GM18861 (cell line): ENCODE measurements at regions not wholly inside any gene's neighbourhood (a gene's known extent, or its start where the extent isn't known, plus 50 kb on each side); places are given as distances from the start of the nearest gene placed in this dataset.

Experiments used
- ATAC-seq: cut with Tn5 transposase; IDR thresholded peaks from one replicate; pipeline ENCODE4 v1.9.1; 2021; ENCODE audit not compliant: unreplicated experiment

- no peak for ATAC-seq
Measured at GRCh38 chr2:20523073-20523798, 76.4 kb downstream of the RHOB start.

- ATAC-seq, result no peak
Measured at GRCh38 chr2:20523799-20524187, 76.9 kb downstream of the RHOB start.

GRCh38 chr2:20524412-20525040 lies 77.7 kb downstream of the RHOB start:
- peak; percentile 51 for ATAC-seq

- ATAC-seq, result peak; percentile 90
Measured at GRCh38 chr2:20525041-20526035, 78.5 kb downstream of the RHOB start.

- no peak for ATAC-seq
Measured at GRCh38 chr2:20526160-20526559, 79.3 kb downstream of the RHOB start.

GRCh38 chr2:20526708-20527107 lies 79.8 kb downstream of the RHOB start:
- no peak for ATAC-seq

- no peak for ATAC-seq
Measured at GRCh38 chr2:20528713-20529112, 81.8 kb downstream of the RHOB start.

- no peak for ATAC-seq
Measured at GRCh38 chr2:20530520-20530919, 83.6 kb downstream of the RHOB start.

GRCh38 chr2:20531633-20532262 lies 84.9 kb downstream of the RHOB start:
- no peak for ATAC-seq

GRCh38 chr2:20532634-20533437 lies 86.0 kb downstream of the RHOB start:
- ATAC-seq, result no peak

GRCh38 chr2:20533993-20534622 lies 87.2 kb downstream of the RHOB start:
- ATAC-seq, result no peak

- ATAC-seq, result no peak
Measured at GRCh38 chr2:20534913-20535801, 88.3 kb downstream of the RHOB start.

GRCh38 chr2:20536619-20537422 lies 89.9 kb downstream of the RHOB start:
- no peak for ATAC-seq

GRCh38 chr2:20537423-20538307 lies 90.8 kb downstream of the RHOB start:
- no peak for ATAC-seq

- no peak for ATAC-seq
Measured at GRCh38 chr2:20538308-20539132, 91.6 kb downstream of the RHOB start.

- ATAC-seq, result no peak
Measured at GRCh38 chr2:20539133-20539719, 92.4 kb downstream of the RHOB start.
